IPS-11a (cell line): ENCODE measurements at regions not wholly inside any gene's neighbourhood (a gene's known extent, or its start where the extent isn't known, plus 50 kb on each side); places are given as distances from the start of the nearest gene placed in this dataset.
"Not testable (repeated sequence)": the region's sequence is repeated elsewhere in the genome, so short reads cannot be mapped to it uniquely, and the experiment has no call there.

Source experiments
- H3K4me3 ChIP-seq: one replicate; pipeline ENCODE4 v1.5.1; 2013; ENCODE audit warnings: low read depth, low read length, control low read depth

- no peak overlapping the region for H3K4me3 ChIP-seq
Measured at GRCh38 chr9:87392086-87392485, 105.6 kb upstream of the DAPK1 start.

GRCh38 chr9:87393706-87394230, 103.9 kb upstream of the DAPK1 start:
- H3K4me3 ChIP-seq: no peak overlapping the region

DNA sequence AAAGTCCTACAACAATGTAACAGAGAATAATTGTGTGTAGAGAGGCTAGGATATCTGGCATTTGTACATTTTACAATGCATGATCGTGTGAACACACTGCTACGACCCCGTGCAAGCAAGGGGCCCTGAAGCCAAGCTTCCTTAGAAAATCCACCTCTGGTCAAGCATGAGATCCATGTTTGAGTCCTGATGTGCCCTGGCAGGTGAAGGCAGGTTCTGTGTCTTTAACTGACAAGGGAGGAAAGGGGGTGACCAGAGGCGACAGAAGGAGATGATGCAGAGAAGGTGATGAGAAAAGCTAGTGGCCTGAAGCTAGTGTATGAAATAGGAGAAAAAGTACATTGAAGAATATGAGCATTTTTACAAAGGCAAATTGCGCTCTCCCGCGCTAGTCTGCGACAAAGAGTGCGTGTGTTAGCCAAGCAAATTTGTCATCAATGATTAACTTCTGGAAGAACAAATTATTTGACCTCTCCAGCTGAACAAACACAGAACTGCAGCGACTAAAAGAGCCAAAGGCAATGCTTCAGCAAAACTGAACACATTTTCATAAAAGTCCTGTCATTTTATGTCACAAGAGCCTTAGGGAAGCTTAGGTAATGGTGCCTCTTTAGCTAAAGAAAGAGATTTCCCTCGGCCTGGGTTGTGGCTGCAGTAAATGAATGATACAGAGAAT, 101.7 kb upstream of the DAPK1 start:
- H3K4me3 ChIP-seq: no peak overlapping the region

GRCh38 chr9:87401681-87402080, 96.0 kb upstream of the DAPK1 start:
- no peak overlapping the region for H3K4me3 ChIP-seq

DNA sequence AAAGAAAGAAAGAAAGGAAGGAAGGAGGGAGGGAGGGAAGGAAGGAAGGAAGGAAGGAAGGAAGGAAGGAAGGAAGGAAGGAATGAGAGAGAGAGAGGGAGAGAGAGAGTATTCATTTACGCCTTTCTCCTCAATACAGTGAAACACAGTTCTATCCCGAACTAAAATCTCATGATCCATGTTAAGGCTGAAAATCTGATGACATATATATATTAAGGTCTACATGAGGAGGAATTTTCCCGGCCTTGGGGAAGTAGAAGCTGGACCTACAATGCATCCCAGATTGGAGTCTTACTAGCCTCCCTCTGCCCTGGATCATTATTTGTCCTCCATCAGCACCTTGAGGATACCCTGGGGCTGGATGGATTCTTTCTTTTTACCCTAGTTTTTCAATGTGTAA, 95.1 kb upstream of the DAPK1 start:
- no peak overlapping the region for H3K4me3 ChIP-seq

DNA sequence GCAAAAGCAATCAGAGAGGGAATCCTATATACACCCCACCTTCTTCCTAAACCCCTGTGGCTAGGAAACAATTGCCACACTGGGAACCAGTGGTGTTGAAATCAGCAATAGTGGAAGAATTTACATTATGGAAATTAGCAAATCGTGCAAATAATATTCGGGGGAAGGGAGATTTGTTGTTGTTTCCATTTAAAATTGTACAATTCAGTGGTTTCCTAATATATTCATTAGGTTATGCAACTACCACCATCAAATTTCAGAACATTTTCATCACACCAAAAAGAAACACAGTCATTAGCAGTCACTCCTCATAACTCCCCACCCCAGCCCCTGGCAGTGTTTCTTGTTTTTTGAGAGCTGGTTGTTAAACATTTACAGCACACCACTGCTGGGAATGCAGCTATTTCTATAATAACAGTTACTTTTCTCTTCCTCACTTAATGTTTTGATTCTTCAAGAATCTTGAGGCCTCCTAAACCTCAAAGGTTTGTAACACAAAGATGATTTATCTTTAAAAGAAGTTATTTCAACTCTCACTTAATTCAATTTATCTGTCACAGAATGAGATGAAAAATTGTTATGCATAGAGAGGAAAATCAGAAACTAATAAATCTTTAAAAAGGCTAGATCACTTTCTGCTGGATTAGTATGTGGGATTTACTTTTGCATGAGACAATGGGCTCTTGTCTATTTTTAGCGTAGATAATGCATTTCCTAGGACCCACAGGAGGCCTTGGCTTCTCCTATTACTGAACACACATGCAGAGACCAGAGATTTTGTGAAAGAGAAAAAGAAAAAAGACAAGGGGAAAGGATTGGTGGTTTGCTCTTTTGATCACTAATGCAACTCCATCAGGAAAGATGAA, 91.8 kb upstream of the DAPK1 start:
- H3K4me3 ChIP-seq: no peak overlapping the region

- H3K4me3 ChIP-seq: no peak overlapping the region
Measured at GRCh38 chr9:87406543-87407166, 91.0 kb upstream of the DAPK1 start.

GRCh38 chr9:87410047-87411005, 87.3 kb upstream of the DAPK1 start:
- H3K4me3 ChIP-seq: peak overlapping the region; percentile 53

DNA sequence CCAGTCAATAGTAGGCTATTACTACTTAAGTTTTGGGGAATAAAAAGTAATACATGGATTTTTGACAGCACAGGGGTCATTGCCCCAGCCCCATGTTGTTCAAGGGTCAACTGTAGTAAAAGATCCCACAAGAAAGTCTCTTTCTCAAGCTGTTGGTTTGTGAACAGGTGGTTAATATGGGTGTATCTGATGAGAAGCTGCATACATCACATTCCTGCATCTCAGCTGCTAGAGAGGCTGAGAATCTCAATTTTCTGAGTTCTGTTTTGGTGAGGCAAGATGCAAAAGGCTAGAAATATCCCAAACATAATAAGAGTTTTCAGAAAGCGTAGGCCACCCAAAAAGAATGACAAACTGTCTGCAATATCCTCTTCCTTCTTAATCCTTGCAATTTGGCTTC, 76.8 kb upstream of the DAPK1 start:
- no peak overlapping the region for H3K4me3 ChIP-seq

DNA sequence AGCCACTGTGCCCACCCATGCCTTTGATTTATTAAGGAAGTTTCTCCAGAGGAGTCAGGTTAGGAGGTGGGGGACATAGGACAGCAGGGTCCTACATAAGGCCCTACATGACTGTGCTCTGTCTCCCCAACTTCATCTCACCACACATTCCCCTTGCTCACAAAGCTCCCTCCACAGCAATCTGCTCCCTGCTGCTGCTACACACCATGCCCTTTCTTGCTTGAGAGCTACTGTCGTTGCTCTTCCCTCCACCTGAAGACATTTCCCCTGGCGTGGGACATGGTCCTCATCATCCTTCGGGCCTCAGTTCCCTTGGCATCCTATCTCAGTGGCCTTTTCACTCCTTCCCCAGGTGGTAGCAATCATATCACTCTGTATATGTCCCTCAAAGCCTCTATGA, 75.9 kb upstream of the DAPK1 start:
- no peak overlapping the region for H3K4me3 ChIP-seq

GRCh38 chr9:87422999-87423398, 74.7 kb upstream of the DAPK1 start:
- H3K4me3 ChIP-seq: no peak overlapping the region

DNA sequence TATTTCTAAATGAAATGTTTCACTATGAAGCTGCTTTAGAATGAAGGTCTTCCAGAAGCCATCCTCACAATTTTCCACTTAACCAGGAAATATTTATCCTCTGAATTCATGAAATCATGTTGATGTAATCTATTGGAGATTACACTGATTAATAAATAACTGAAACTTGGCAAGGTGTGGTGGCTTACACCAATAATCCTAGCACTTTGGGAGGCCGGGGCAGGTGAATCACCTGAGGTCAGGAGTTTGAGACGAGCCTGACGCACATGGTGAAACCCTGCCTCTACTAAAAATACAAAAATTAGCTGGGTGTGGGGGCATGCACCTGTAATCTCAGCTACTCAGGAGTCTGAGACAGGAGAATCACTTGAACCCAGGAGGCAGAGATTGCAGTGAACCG, 73.8 kb upstream of the DAPK1 start:
- not testable (repeated sequence) for H3K4me3 ChIP-seq

GRCh38 chr9:87425202-87425601, 72.5 kb upstream of the DAPK1 start:
- no peak overlapping the region for H3K4me3 ChIP-seq

DNA sequence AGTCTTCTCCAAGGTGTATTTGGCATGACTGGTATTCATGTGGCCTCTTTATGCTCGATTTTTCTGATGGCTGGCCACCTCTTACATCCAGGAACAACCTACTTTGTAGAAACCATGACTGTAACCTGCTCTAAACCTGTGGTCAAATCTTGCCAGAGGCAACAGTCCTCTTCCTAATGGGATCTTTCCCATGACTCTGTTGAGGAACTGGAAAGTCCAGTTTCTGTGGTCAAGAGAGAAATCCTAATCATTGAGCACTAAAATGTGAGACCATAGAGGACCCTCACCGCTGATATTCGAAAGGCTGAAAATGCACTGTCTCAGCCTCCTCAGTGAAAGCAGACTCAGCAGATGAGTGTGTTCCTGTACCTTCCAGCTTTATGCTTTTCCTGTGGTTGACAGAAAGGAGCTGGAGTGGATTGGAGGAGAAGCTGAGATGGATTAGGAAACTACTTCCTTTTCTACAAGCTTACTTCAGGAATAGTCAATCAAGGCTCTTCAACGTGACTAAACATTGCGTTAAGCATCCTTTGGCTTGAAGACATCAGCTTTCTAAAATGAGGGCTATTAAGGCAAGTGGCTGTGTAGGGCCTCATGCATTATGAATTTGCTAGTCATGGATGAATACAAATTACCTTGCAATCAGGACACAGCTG, 69.7 kb upstream of the DAPK1 start:
- H3K4me3 ChIP-seq: no peak overlapping the region

DNA sequence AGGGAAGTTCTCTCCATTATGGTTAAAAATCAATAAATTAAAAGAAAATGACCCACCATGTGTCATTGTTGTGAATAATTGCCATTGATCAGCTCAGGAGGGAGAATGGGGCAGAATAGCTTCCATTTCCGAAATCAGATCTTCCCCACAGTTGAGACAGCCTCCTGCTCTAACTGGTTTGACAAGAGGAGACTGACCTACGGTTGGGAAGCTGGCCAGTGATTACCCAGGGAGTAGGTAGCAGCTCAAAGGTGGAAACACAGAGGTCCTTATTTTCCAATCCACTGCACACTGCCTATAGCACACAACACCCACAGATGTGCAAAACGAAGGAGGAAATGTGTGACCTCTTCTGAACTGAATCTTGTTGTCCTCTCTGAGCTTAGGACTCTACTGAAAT, 69.0 kb upstream of the DAPK1 start:
- H3K4me3 ChIP-seq: no peak overlapping the region

DNA sequence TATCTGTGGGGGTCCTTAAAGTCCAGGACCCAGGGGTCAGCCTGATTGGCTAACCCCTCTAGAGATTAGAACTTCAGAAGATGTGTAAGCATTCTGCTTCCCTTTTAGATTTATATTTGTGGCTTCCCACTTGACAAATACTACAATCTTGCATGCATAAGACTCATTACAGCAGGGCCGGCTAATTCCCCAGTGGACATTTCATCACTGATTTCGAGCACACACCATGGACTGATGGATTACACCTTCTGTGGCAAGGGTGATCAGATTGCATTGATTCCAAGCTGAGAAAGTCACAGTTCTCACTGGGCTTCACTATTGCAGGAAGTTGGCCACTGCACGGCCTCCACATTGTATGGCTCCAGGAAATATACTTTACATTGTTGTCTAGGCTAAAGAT, 65.8 kb upstream of the DAPK1 start:
- no peak overlapping the region for H3K4me3 ChIP-seq

GRCh38 chr9:87433853-87434252, 63.8 kb upstream of the DAPK1 start:
- no peak overlapping the region for H3K4me3 ChIP-seq

GRCh38 chr9:87434366-87434765, 63.3 kb upstream of the DAPK1 start:
- no peak overlapping the region for H3K4me3 ChIP-seq

- H3K4me3 ChIP-seq: no peak overlapping the region
Measured at GRCh38 chr9:87435189-87435880, 62.3 kb upstream of the DAPK1 start.

DNA sequence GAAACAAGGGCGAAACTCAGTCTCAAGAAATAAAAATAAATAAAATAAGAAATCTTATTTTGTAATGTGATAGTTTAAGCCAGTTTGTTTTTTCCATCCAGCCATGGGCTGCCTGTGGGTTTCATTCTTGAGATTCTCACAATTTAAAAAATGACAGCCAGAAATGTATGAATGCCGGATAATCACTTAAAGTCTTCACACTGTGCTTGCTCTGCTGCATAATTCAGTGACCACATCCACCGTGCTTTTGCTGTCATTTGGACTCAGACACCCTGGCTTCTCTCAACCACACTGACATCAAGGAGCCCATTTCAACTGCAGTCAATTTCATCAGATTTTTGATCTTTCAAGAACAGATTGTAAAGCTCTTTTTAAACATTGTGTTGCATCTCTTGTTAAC, 61.0 kb upstream of the DAPK1 start:
- no peak overlapping the region for H3K4me3 ChIP-seq
